ENCODE measurements at regions not wholly inside any gene's neighbourhood (a gene's known extent, or its start where the extent isn't known, plus 50 kb on each side); places are given as distances from the start of the nearest gene placed in this dataset.

GRCh38 chr5:65087154-65087553, 318.4 kb downstream of the CWC27 start:
- H3K4me3 ChIP-seq (replicated peaks; ENCODE audit: low read depth, low read length) = no peak overlapping the region
- no peak for DNase-seq (ENCODE audit: extremely low read depth, low read depth)
- TF ChIP-seq CTCF (IDR thresholded peaks at IDR 0.05; ENCODE audit: low read depth, low read length, missing control alignments) = no peak

GRCh38 chr5:65094279-65094678, 325.5 kb downstream of the CWC27 start:
- no peak for DNase-seq (ENCODE audit: extremely low read depth, low read depth)
- TF ChIP-seq CTCF (IDR thresholded peaks at IDR 0.05; ENCODE audit: low read depth, low read length, missing control alignments) = no peak
- H3K4me3 ChIP-seq (replicated peaks; ENCODE audit: low read depth, low read length) = no peak overlapping the region

GRCh38 chr5:65098393-65098792, 329.7 kb downstream of the CWC27 start:
- no peak for TF ChIP-seq CTCF (IDR thresholded peaks at IDR 0.05; ENCODE audit: low read depth, low read length, missing control alignments)
- no peak overlapping the region for H3K4me3 ChIP-seq (replicated peaks; ENCODE audit: low read depth, low read length)
- DNase-seq (ENCODE audit: extremely low read depth, low read depth) = no peak
